DMS 273 (cell line): ENCODE measurements at regions not wholly inside any gene's neighbourhood (a gene's known extent, or its start where the extent isn't known, plus 50 kb on each side); places are given as distances from the start of the nearest gene placed in this dataset.
A peak's percentile ranks its signal among the peaks of the same experiment; 100 is the strongest.
"Not testable (repeated sequence)": the region's sequence is repeated elsewhere in the genome, so short reads cannot be mapped to it uniquely, and the experiment has no call there.

ENCODE experiments used
- DNase-seq: peaks from one replicate; lab custom pipeline; 2025; ENCODE audit not compliant: unreplicated experiment; lab: John Stamatoyannopoulos, UW

GRCh38 chr18:38572554-38573111 lies 1007.0 kb upstream of the CELF4 start:
- DNase-seq = no peak

- no peak for DNase-seq
Observed at GRCh38 chr18:38571651-38572050, 1006.1 kb upstream of the CELF4 start.

GRCh38 chr18:38565513-38565912 lies 999.9 kb upstream of the CELF4 start:
- DNase-seq = no peak

- DNase-seq = no peak
Observed at GRCh38 chr18:38563396-38563980, 997.9 kb upstream of the CELF4 start.

- no peak for DNase-seq
Observed at GRCh38 chr18:38557006-38557405, 991.4 kb upstream of the CELF4 start.

GRCh38 chr18:38552732-38553321 lies 987.2 kb upstream of the CELF4 start:
- no peak for DNase-seq

GRCh38 chr18:38551881-38552280 lies 986.3 kb upstream of the CELF4 start:
- no peak for DNase-seq

- peak; percentile 43 for DNase-seq
Observed at GRCh38 chr18:38545071-38545470, 979.5 kb upstream of the CELF4 start.

GRCh38 chr18:38539856-38540255 lies 974.3 kb upstream of the CELF4 start:
- DNase-seq = peak; percentile 32

- DNase-seq = peak; percentile 55
Observed at GRCh38 chr18:38539371-38539770, 973.8 kb upstream of the CELF4 start.

GRCh38 chr18:38534073-38534472 lies 968.5 kb upstream of the CELF4 start:
- DNase-seq = no peak

GRCh38 chr18:38526922-38527321 lies 961.3 kb upstream of the CELF4 start:
- no peak for DNase-seq

GRCh38 chr18:38525039-38525438 lies 959.4 kb upstream of the CELF4 start:
- no peak for DNase-seq

GRCh38 chr18:38520786-38521185 lies 955.2 kb upstream of the CELF4 start:
- DNase-seq = no peak

GRCh38 chr18:38502539-38502938 lies 936.9 kb upstream of the CELF4 start:
- DNase-seq = no peak

GRCh38 chr18:38497266-38497665 lies 931.7 kb upstream of the CELF4 start:
- DNase-seq = no peak

GRCh38 chr18:38496222-38496793 lies 930.7 kb upstream of the CELF4 start:
- DNase-seq = no peak

- DNase-seq = peak; percentile 3
Observed at GRCh38 chr18:38494065-38494464, 928.5 kb upstream of the CELF4 start.

GRCh38 chr18:38491195-38491594 lies 925.6 kb upstream of the CELF4 start:
- no peak for DNase-seq

GRCh38 chr18:38489721-38490120 lies 924.1 kb upstream of the CELF4 start:
- DNase-seq = not testable (repeated sequence)

- no peak for DNase-seq
Observed at GRCh38 chr18:38487521-38487920, 921.9 kb upstream of the CELF4 start.

GRCh38 chr18:38483326-38483725 lies 917.7 kb upstream of the CELF4 start:
- DNase-seq = no peak
